Activated T-helper 2 cell treated with anti-CD3 and anti-CD28 coated beads, Interferon-gamma antibody, Interleukin-2, Interleukin-4, amounts not matched to agents 10 μg/mL and 5 μg/mL and 100 μg/mL, durations not matched to agents 14 hours and 24 hours and 36 hours (primary cell): ENCODE measurements at regions not wholly inside any gene's neighbourhood (a gene's known extent, or its start where the extent isn't known, plus 50 kb on each side); places are given as distances from the start of the nearest gene placed in this dataset.
"Not testable (repeated sequence)": the region's sequence is repeated elsewhere in the genome, so short reads cannot be mapped to it uniquely, and the experiment has no call there.

Source experiments
- DNase-seq: peaks from one replicate; pipeline ENCODE4 v3.0.0; 2021; ENCODE audit warnings: low spot score
- H3K27ac Mint-ChIP-seq: one replicate; pipeline ENCODE4 v1.8.0; 2021; ENCODE audit warnings: mixed read lengths
- H3K27me3 Mint-ChIP-seq: one replicate; pipeline ENCODE4 v1.8.0; 2021; ENCODE audit warnings: low read depth, mixed read lengths
- H3K36me3 Mint-ChIP-seq: one replicate; pipeline ENCODE4 v1.8.0; 2021; ENCODE audit warnings: low read depth, mixed read lengths
- H3K4me1 Mint-ChIP-seq: one replicate; pipeline ENCODE4 v1.8.0; 2021; ENCODE audit warnings: low read depth, mixed read lengths
- H3K4me3 Mint-ChIP-seq: one replicate; pipeline ENCODE4 v1.8.0; 2021; ENCODE audit warnings: low read depth, mild to moderate bottlenecking, moderate library complexity, mixed read lengths
- H3K9me3 Mint-ChIP-seq: one replicate; pipeline ENCODE4 v1.8.0; 2021; ENCODE audit warnings: mixed read lengths
- intact Hi-C: fragments of 100-400 bp; cut with micrococcal nuclease; formaldehyde crosslinking; loops from one replicate; pipeline ENCODE4 v1.15.1; 2023

GRCh38 chr2:188022389-188022788 lies 269.3 kb upstream of the GULP1 start:
- H3K9me3 Mint-ChIP-seq, result no peaks in the 10 kb centered on the region
- intact Hi-C loops, result no loop called here
- H3K4me3 Mint-ChIP-seq, result no peak overlapping the region
- no peak overlapping the region for H3K27ac Mint-ChIP-seq
- no peaks in the 10 kb centered on the region for H3K36me3 Mint-ChIP-seq
- no peaks in the 10 kb centered on the region for H3K4me1 Mint-ChIP-seq
- no peak for DNase-seq
- H3K27me3 Mint-ChIP-seq, result no peaks in the 10 kb centered on the region

GRCh38 chr2:188023035-188023434 lies 268.6 kb upstream of the GULP1 start:
- H3K27me3 Mint-ChIP-seq, result no peaks in the 10 kb centered on the region
- no peaks in the 10 kb centered on the region for H3K9me3 Mint-ChIP-seq
- DNase-seq, result no peak
- no peak overlapping the region for H3K4me3 Mint-ChIP-seq
- intact Hi-C loops, result no loop called here
- H3K36me3 Mint-ChIP-seq, result no peaks in the 10 kb centered on the region
- H3K4me1 Mint-ChIP-seq, result no peaks in the 10 kb centered on the region
- no peak overlapping the region for H3K27ac Mint-ChIP-seq

GRCh38 chr2:188024811-188025210 lies 266.9 kb upstream of the GULP1 start:
- H3K4me3 Mint-ChIP-seq, result no peak overlapping the region
- no peaks in the 10 kb centered on the region for H3K9me3 Mint-ChIP-seq
- no peak for DNase-seq
- no peaks in the 10 kb centered on the region for H3K27me3 Mint-ChIP-seq
- H3K36me3 Mint-ChIP-seq, result no peaks in the 10 kb centered on the region
- intact Hi-C loops, result no loop called here
- H3K27ac Mint-ChIP-seq, result no peak overlapping the region
- no peaks in the 10 kb centered on the region for H3K4me1 Mint-ChIP-seq

- no peaks in the 10 kb centered on the region for H3K27me3 Mint-ChIP-seq
- H3K4me3 Mint-ChIP-seq, result no peak overlapping the region
- H3K27ac Mint-ChIP-seq, result no peak overlapping the region
- H3K9me3 Mint-ChIP-seq, result no peaks in the 10 kb centered on the region
- H3K36me3 Mint-ChIP-seq, result no peaks in the 10 kb centered on the region
- intact Hi-C loops, result no loop called here
- no peaks in the 10 kb centered on the region for H3K4me1 Mint-ChIP-seq
- DNase-seq, result no peak
Observed at GRCh38 chr2:188028739-188029138, 262.9 kb upstream of the GULP1 start.

GRCh38 chr2:188032306-188032705 lies 259.4 kb upstream of the GULP1 start:
- H3K27ac Mint-ChIP-seq, result no peak overlapping the region
- H3K36me3 Mint-ChIP-seq, result no peaks in the 10 kb centered on the region
- no peaks in the 10 kb centered on the region for H3K4me1 Mint-ChIP-seq
- H3K9me3 Mint-ChIP-seq, result no peaks in the 10 kb centered on the region
- H3K4me3 Mint-ChIP-seq, result no peak overlapping the region
- intact Hi-C loops, result no loop called here
- no peaks in the 10 kb centered on the region for H3K27me3 Mint-ChIP-seq
- no peak for DNase-seq

GRCh38 chr2:188032786-188033185 lies 258.9 kb upstream of the GULP1 start:
- intact Hi-C loops, result no loop called here
- Mint-ChIP-seq H3K4me3 (no peak overlapping the region), H3K4me1 (no peaks in the 10 kb centered on the region), H3K27ac (no peak overlapping the region), H3K36me3 (no peaks in the 10 kb centered on the region), H3K27me3 (no peaks in the 10 kb centered on the region), H3K9me3 (no peaks in the 10 kb centered on the region)
- DNase-seq, result no peak

GRCh38 chr2:188033240-188033639 lies 258.4 kb upstream of the GULP1 start:
- H3K27me3 Mint-ChIP-seq, H3K9me3 Mint-ChIP-seq, H3K4me3 Mint-ChIP-seq, H3K27ac Mint-ChIP-seq, H3K36me3 Mint-ChIP-seq, intact Hi-C loops, DNase-seq, H3K4me1 Mint-ChIP-seq: not testable (repeated sequence)

- H3K4me1 Mint-ChIP-seq, H3K4me3 Mint-ChIP-seq, DNase-seq, intact Hi-C loops, H3K9me3 Mint-ChIP-seq, H3K27ac Mint-ChIP-seq, H3K27me3 Mint-ChIP-seq, H3K36me3 Mint-ChIP-seq: not testable (repeated sequence)
Observed at GRCh38 chr2:188034102-188034501, 257.6 kb upstream of the GULP1 start.

- H3K9me3 Mint-ChIP-seq, intact Hi-C loops, H3K27ac Mint-ChIP-seq, H3K36me3 Mint-ChIP-seq, H3K4me3 Mint-ChIP-seq, H3K27me3 Mint-ChIP-seq, DNase-seq, H3K4me1 Mint-ChIP-seq: not testable (repeated sequence)
Observed at GRCh38 chr2:188035377-188035776, 256.3 kb upstream of the GULP1 start.

GRCh38 chr2:188036786-188037185 lies 254.9 kb upstream of the GULP1 start:
- H3K4me1 Mint-ChIP-seq, H3K9me3 Mint-ChIP-seq, H3K4me3 Mint-ChIP-seq, H3K36me3 Mint-ChIP-seq, DNase-seq, H3K27me3 Mint-ChIP-seq, H3K27ac Mint-ChIP-seq, intact Hi-C loops: not testable (repeated sequence)

- Mint-ChIP-seq H3K36me3 (no peaks in the 10 kb centered on the region), H3K4me1 (no peaks in the 10 kb centered on the region), H3K4me3 (no peak overlapping the region), H3K27me3 (no peaks in the 10 kb centered on the region), H3K9me3 (no peaks in the 10 kb centered on the region), H3K27ac (no peak overlapping the region)
- intact Hi-C loops, result no loop called here
- no peak for DNase-seq
Observed at GRCh38 chr2:188039307-188039706, 252.4 kb upstream of the GULP1 start.

GRCh38 chr2:188042412-188042811 lies 249.3 kb upstream of the GULP1 start:
- intact Hi-C loops, result no loop called here
- Mint-ChIP-seq H3K4me1 (no peaks in the 10 kb centered on the region), H3K27ac (no peak overlapping the region), H3K4me3 (no peak overlapping the region), H3K36me3 (no peaks in the 10 kb centered on the region), H3K9me3 (no peaks in the 10 kb centered on the region), H3K27me3 (no peaks in the 10 kb centered on the region)
- DNase-seq, result no peak

GRCh38 chr2:188045016-188045415 lies 246.7 kb upstream of the GULP1 start:
- no peak overlapping the region for H3K4me3 Mint-ChIP-seq
- no peaks in the 10 kb centered on the region for H3K9me3 Mint-ChIP-seq
- no peak for DNase-seq
- H3K4me1 Mint-ChIP-seq, result no peaks in the 10 kb centered on the region
- no peaks in the 10 kb centered on the region for H3K27me3 Mint-ChIP-seq
- no peak overlapping the region for H3K27ac Mint-ChIP-seq
- H3K36me3 Mint-ChIP-seq, result no peaks in the 10 kb centered on the region
- intact Hi-C loops, result no loop called here

GRCh38 chr2:188046437-188046836 lies 245.2 kb upstream of the GULP1 start:
- no peak for DNase-seq
- intact Hi-C loops, result no loop called here
- Mint-ChIP-seq H3K27me3 (no peaks in the 10 kb centered on the region), H3K4me1 (no peaks in the 10 kb centered on the region), H3K36me3 (no peaks in the 10 kb centered on the region), H3K27ac (no peak overlapping the region), H3K4me3 (no peak overlapping the region), H3K9me3 (no peaks in the 10 kb centered on the region)
